ENCODE measurements at regions not wholly inside any gene's neighbourhood (a gene's known extent, or its start where the extent isn't known, plus 50 kb on each side); places are given as distances from the start of the nearest gene placed in this dataset.
"Not testable (repeated sequence)": the region's sequence is repeated elsewhere in the genome, so short reads cannot be mapped to it uniquely, and the experiment has no call there.

GRCh38 chr2:39845460-39846146 lies 66.5 kb upstream of the THUMPD2 start:
- ChIA-PET POLR2A (no interaction called here), CTCF (interaction anchor here (2.8 kb wide), 1 partner anchor 8 kb away, joined by 20 read pairs; no protein-coding TSS in a partner anchor)
- DNase-seq (ENCODE audit: low read depth, low spot score) = no peak
- no peak for TF ChIP-seq CTCF (IDR thresholded peaks at IDR 0.05; ENCODE audit: insufficient read depth, low read length, missing control alignments)
- H3K4me3 ChIP-seq (ENCODE audit: low read depth, low read length) = no peak overlapping the region

GRCh38 chr2:39839261-39839848 lies 60.3 kb upstream of the THUMPD2 start:
- H3K4me3 ChIP-seq (ENCODE audit: low read depth, low read length) = no peak overlapping the region
- CTCF ChIA-PET = interaction anchor here (0.9 kb wide), 1 partner anchor 9 kb away, joined by 3 read pairs; no protein-coding TSS in a partner anchor
- no peak for TF ChIP-seq CTCF (IDR thresholded peaks at IDR 0.05; ENCODE audit: insufficient read depth, low read length, missing control alignments)
- no peak for DNase-seq (ENCODE audit: low read depth, low spot score)
- POLR2A ChIA-PET = no interaction called here

GRCh38 chr2:39838589-39838988 lies 59.5 kb upstream of the THUMPD2 start:
- POLR2A ChIA-PET = no interaction called here
- no peak for TF ChIP-seq CTCF (IDR thresholded peaks at IDR 0.05; ENCODE audit: insufficient read depth, low read length, missing control alignments)
- CTCF ChIA-PET = interaction anchor here (1.2 to 2.4 kb wide), 5 partner anchors 8 to 31 kb away, joined by 4 to 20 read pairs (median 8); no protein-coding TSS in a partner anchor
- no peak overlapping the region for H3K4me3 ChIP-seq (ENCODE audit: low read depth, low read length)
- DNase-seq (ENCODE audit: low read depth, low spot score) = no peak

- ChIA-PET POLR2A (no interaction called here), CTCF (interaction anchor here (0.6 to 2.4 kb wide), 20 partner anchors 9 to 376 kb away, joined by 3 to 20 read pairs (median 4); no protein-coding TSS in a partner anchor)
- peak; percentile 74 for TF ChIP-seq CTCF (IDR thresholded peaks at IDR 0.05; ENCODE audit: insufficient read depth, low read length, missing control alignments)
- DNase-seq (ENCODE audit: low read depth, low spot score) = no peak
- H3K4me3 ChIP-seq (ENCODE audit: low read depth, low read length) = no peak overlapping the region
Measured at GRCh38 chr2:39837856-39838453, 58.9 kb upstream of the THUMPD2 start.

- CTCF ChIA-PET = interaction anchor here (0.9 to 2.4 kb wide), 8 partner anchors 8 to 321 kb away, joined by 3 to 20 read pairs (median 4); no protein-coding TSS in a partner anchor
- H3K4me3 ChIP-seq (ENCODE audit: low read depth, low read length) = no peak overlapping the region
- TF ChIP-seq CTCF (IDR thresholded peaks at IDR 0.05; ENCODE audit: insufficient read depth, low read length, missing control alignments) = no peak
- POLR2A ChIA-PET = no interaction called here
- DNase-seq (ENCODE audit: low read depth, low spot score) = no peak
Measured at GRCh38 chr2:39836638-39837037, 57.6 kb upstream of the THUMPD2 start.

GRCh38 chr2:39834426-39834825 lies 55.4 kb upstream of the THUMPD2 start:
- CTCF ChIA-PET = no interaction called here
- DNase-seq (ENCODE audit: low read depth, low spot score) = no peak
- no peak for TF ChIP-seq CTCF (IDR thresholded peaks at IDR 0.05; ENCODE audit: insufficient read depth, low read length, missing control alignments)
- H3K4me3 ChIP-seq (ENCODE audit: low read depth, low read length) = no peak overlapping the region
- POLR2A ChIA-PET = no interaction called here

- DNase-seq (ENCODE audit: low read depth, low spot score); CTCF ChIA-PET; H3K4me3 ChIP-seq (ENCODE audit: low read depth, low read length); POLR2A ChIA-PET: not testable (repeated sequence)
Measured at GRCh38 chr2:39830610-39831009, 51.6 kb upstream of the THUMPD2 start.
